CD14-positive monocyte (primary cell): ENCODE measurements at regions not wholly inside any gene's neighbourhood (a gene's known extent, or its start where the extent isn't known, plus 50 kb on each side); places are given as distances from the start of the nearest gene placed in this dataset.

Experiments used
- DNase-seq, 3 donors: peaks; one replicate each; pipeline ENCODE4 v3.0.0-alpha.2; 2011 to 2022
- H2AFZ ChIP-seq: 2 replicates; pipeline ENCODE4 v1.6.0; 2012; ENCODE audit warnings: mild to moderate bottlenecking, low read depth, low read length, inconsistent platforms; ENCODE audit not compliant: insufficient read depth, poor library complexity, severe bottlenecking
- H3K27ac ChIP-seq, 2 donors: 1 replicate in 1 of 2; 2 replicates in 1 of 2; pipeline ENCODE4 v1.5.1; 2012 to 2013; ENCODE audit warnings: low read length in 2 of 2, control low read depth in 1 of 2, inconsistent platforms in 1 of 2, low read depth in 1 of 2, mild to moderate bottlenecking in 1 of 2
- H3K27me3 ChIP-seq, 2 donors: one replicate each; pipeline versions ENCODE4 v1.6.0 to v1.6.1; 2011 to 2013; ENCODE audit warnings: low read length in 2 of 2; ENCODE audit not compliant: control insufficient read depth in 2 of 2, insufficient read depth in 2 of 2
- H3K36me3 ChIP-seq, 2 donors: replicated peaks in 1 of 2; 1 replicate in 1 of 2; 2 replicates in 1 of 2; pipeline versions ENCODE4 v1.5.1 to v1.6.1; 2012 to 2013; ENCODE audit warnings: low read length in 2 of 2, control low read depth in 1 of 2, inconsistent platforms in 1 of 2, mild to moderate bottlenecking in 1 of 2; ENCODE audit not compliant: insufficient read depth in 2 of 2, control insufficient read depth in 1 of 2
- H3K4me1 ChIP-seq, 2 donors: 1 replicate in 1 of 2; 2 replicates in 1 of 2; pipeline versions ENCODE4 v1.5.1 to v1.6.1; 2012 to 2013; ENCODE audit warnings: low read length in 2 of 2, control low read depth in 1 of 2, inconsistent platforms in 1 of 2, mild to moderate bottlenecking in 1 of 2, moderate library complexity in 1 of 2; ENCODE audit not compliant: insufficient read depth in 2 of 2, control insufficient read depth in 1 of 2
- H3K4me2 ChIP-seq: replicated peaks from 2 replicates; pipeline ENCODE3; 2012; ENCODE audit warnings: low read length, moderate library complexity, mild to moderate bottlenecking; ENCODE audit not compliant: poor library complexity, severe bottlenecking; ENCODE audit errors: extremely low read depth
- H3K4me3 ChIP-seq, 3 experiments: fragments of 200-600 bp in 1 of 3; sonication (generic) in 1 of 3; replicated peaks in 1 of 3; 1 replicate in 2 of 3; 2 replicates in 1 of 3; pipeline ENCODE4 v1.5.1; 2011 to 2013; ENCODE audit warnings: low read length in 3 of 3, mild to moderate bottlenecking in 3 of 3, control low read depth in 2 of 3, low read depth in 2 of 3, inconsistent platforms in 1 of 3, moderate library complexity in 1 of 3
- H3K79me2 ChIP-seq: 2 replicates; pipeline ENCODE4 v1.6.0; 2012; ENCODE audit warnings: mild to moderate bottlenecking, control low read depth, inconsistent platforms, low read length, moderate library complexity; ENCODE audit not compliant: insufficient read depth
- H3K9ac ChIP-seq: 2 replicates; pipeline ENCODE4 v1.6.0; 2017; ENCODE audit warnings: low read length, mild to moderate bottlenecking; ENCODE audit not compliant: insufficient read depth, poor library complexity, severe bottlenecking
- H3K9me3 ChIP-seq, 2 donors: replicated peaks in 1 of 2; 1 replicate in 1 of 2; 2 replicates in 1 of 2; pipeline versions ENCODE4 v1.5.1 to v1.6.1; 2012 to 2013; ENCODE audit warnings: low read length in 2 of 2, control low read depth in 1 of 2; ENCODE audit not compliant: control insufficient read depth in 1 of 2, insufficient read depth in 1 of 2
- H4K20me1 ChIP-seq: 2 replicates; pipeline ENCODE4 v1.6.0; 2012; ENCODE audit warnings: mild to moderate bottlenecking, low read length, control low read depth, moderate library complexity; ENCODE audit not compliant: insufficient read depth
- H3K27ac Mint-ChIP-seq, 7 donors: one replicate each; pipeline ENCODE4 v1.8.0; 2020; ENCODE audit warnings: mild to moderate bottlenecking in 7 of 7, mixed read lengths in 7 of 7, moderate library complexity in 6 of 7, inconsistent platforms in 2 of 7
- H3K27me3 Mint-ChIP-seq, 3 donors: one replicate each; pipeline ENCODE4 v1.8.0; 2021 to 2022; ENCODE audit warnings: low read depth in 3 of 3, mild to moderate bottlenecking in 3 of 3, mixed read lengths in 3 of 3, moderate library complexity in 3 of 3, inconsistent platforms in 1 of 3
- H3K36me3 Mint-ChIP-seq, 2 donors: one replicate each; pipeline ENCODE4 v1.8.0; 2020; ENCODE audit warnings: mixed read lengths in 2 of 2, inconsistent platforms in 1 of 2, mild to moderate bottlenecking in 1 of 2
- H3K4me1 Mint-ChIP-seq: one replicate; pipeline ENCODE4 v1.8.0; 2020; ENCODE audit warnings: mild to moderate bottlenecking, mixed read lengths
- H3K4me3 Mint-ChIP-seq, 2 donors: one replicate each; pipeline ENCODE4 v1.8.0; 2020; ENCODE audit warnings: mild to moderate bottlenecking in 2 of 2, mixed read lengths in 2 of 2, moderate library complexity in 1 of 2
- H3K9me3 Mint-ChIP-seq, 7 donors: one replicate each; pipeline ENCODE4 v1.8.0; 2020 to 2022; ENCODE audit warnings: mixed read lengths in 7 of 7, mild to moderate bottlenecking in 6 of 7, moderate library complexity in 6 of 7, inconsistent platforms in 2 of 7
- CTCF ChIP-seq: fragments of 200-600 bp; IDR thresholded peaks from one replicate; pipeline ENCODE4 v1.8.0; 2022; ENCODE audit warnings: antibody characterized with exemption, mild to moderate bottlenecking
- WGBS: methylation state at CpG from one replicate; pipeline ENCODE4 v1.1.5; 2013; ENCODE audit warnings: missing lambda C conversion rate; ENCODE audit not compliant: insufficient coverage; 5-methylcytosine and 5-hydroxymethylcytosine counted together
- intact Hi-C, 2 donors: fragments of 100-400 bp; cut with micrococcal nuclease; formaldehyde crosslinking; loops; one replicate each; pipeline versions ENCODE4 v1.15.0 to v1.15.1; 2023

- no peaks in the 10 kb centered on the region for H3K4me1 Mint-ChIP-seq
- 90% methylated on average over 3 of the region's 10 CpGs for WGBS
- no peaks in the 10 kb centered on the region for H3K36me3 ChIP-seq
These were observed 664.8 kb upstream of the EEF2KMT start for GRCh38 chr16:5762362-5762761.

DNA sequence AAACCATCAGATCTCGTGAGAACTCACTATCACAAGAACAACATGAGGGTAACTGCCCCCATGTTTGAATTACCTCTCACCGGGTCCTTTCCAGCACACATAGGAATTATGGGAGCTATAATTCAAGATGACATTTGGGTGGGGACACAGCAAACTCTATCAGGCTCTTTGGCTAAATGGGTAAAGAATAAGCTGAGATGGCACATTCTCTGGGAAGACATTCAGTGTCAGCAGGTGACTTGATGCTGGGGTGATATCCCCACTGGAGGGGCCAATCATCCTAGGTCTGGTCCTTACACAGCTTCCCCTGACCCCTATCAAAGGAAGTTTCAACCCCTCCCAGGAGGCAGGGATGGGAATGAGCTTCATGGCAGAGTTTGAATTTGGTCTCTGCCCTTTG lies 664.0 kb upstream of the EEF2KMT start:
- H3K4me3 Mint-ChIP-seq: no peak overlapping the region
- no peaks in the 10 kb centered on the region for H3K4me1 ChIP-seq
- DNase-seq: no peak
- no peaks in the 10 kb centered on the region for H3K9me3 ChIP-seq
- no peak overlapping the region for H2AFZ ChIP-seq
- no peak overlapping the region for H3K9ac ChIP-seq
- H3K4me2 ChIP-seq: no peak overlapping the region
- H3K36me3 ChIP-seq: no peaks in the 10 kb centered on the region
- no peaks in the 10 kb centered on the region for H3K79me2 ChIP-seq
- WGBS: no CpG with 5 or more reads among the region's 2 CpGs
- no peak overlapping the region for H3K4me3 ChIP-seq
- no peaks in the 10 kb centered on the region for H3K4me1 Mint-ChIP-seq
- H3K27me3 Mint-ChIP-seq: no peaks in the 10 kb centered on the region
- no peak for TF ChIP-seq CTCF
- H4K20me1 ChIP-seq: no peaks in the 10 kb centered on the region
- intact Hi-C loops: no loop called here
- no peak overlapping the region for H3K27ac ChIP-seq
- peaks cover 0 to 13% (median 6%) of the 10 kb centered on the region in 7 donors for H3K9me3 Mint-ChIP-seq
- no peaks in the 10 kb centered on the region for H3K36me3 Mint-ChIP-seq
- no peaks in the 10 kb centered on the region for H3K27me3 ChIP-seq
- H3K27ac Mint-ChIP-seq: no peak overlapping the region

More at GRCh38 chr16:5762362-5762761, 664.8 kb upstream of the EEF2KMT start:
- no peaks in the 10 kb centered on the region for H3K4me1 ChIP-seq
- Mint-ChIP-seq H3K27ac (no peak overlapping the region), H3K9me3 (peaks cover 0 to 14% (median 8%) of the 10 kb centered on the region in 7 donors), H3K27me3 (peaks cover 0 to 2% (median 0%) of the 10 kb centered on the region in 3 donors), H3K36me3 (no peaks in the 10 kb centered on the region), H3K4me3 (no peak overlapping the region)
- no peaks in the 10 kb centered on the region for H3K27me3 ChIP-seq
- H3K9me3 ChIP-seq: no peaks in the 10 kb centered on the region
- no peak overlapping the region for H3K4me2 ChIP-seq
- H3K9ac ChIP-seq: no peak overlapping the region
- H3K79me2 ChIP-seq: no peaks in the 10 kb centered on the region
- DNase-seq: no peak
- intact Hi-C loops: no loop called here
- no peaks in the 10 kb centered on the region for H4K20me1 ChIP-seq
- H3K4me3 ChIP-seq: no peak overlapping the region
- no peak for TF ChIP-seq CTCF
- H2AFZ ChIP-seq: no peak overlapping the region
- no peak overlapping the region for H3K27ac ChIP-seq
